ENCODE measurements at regions not wholly inside any gene's neighbourhood (a gene's known extent, or its start where the extent isn't known, plus 50 kb on each side); places are given as distances from the start of the nearest gene placed in this dataset.

DNA sequence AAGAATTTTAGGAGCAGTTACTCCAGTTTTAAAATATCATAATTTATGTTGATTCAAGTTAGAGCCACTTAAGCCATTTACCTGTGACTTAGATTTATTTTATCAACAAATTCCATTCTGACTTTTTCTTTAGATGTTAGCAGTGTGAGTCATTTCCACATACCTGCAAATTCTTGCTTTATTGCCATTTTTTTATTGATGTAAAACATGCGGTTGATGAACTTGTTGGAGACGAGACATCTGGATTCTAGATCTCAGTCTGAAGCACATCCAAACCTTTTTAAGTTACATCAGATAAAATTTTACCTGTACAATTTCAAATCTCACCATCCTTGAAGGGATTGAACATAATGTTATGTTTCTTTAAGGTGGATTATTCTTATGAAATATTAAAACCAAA lies 240.9 kb downstream of the IRX1 start:
- TF ChIP-seq, protein P1, sequence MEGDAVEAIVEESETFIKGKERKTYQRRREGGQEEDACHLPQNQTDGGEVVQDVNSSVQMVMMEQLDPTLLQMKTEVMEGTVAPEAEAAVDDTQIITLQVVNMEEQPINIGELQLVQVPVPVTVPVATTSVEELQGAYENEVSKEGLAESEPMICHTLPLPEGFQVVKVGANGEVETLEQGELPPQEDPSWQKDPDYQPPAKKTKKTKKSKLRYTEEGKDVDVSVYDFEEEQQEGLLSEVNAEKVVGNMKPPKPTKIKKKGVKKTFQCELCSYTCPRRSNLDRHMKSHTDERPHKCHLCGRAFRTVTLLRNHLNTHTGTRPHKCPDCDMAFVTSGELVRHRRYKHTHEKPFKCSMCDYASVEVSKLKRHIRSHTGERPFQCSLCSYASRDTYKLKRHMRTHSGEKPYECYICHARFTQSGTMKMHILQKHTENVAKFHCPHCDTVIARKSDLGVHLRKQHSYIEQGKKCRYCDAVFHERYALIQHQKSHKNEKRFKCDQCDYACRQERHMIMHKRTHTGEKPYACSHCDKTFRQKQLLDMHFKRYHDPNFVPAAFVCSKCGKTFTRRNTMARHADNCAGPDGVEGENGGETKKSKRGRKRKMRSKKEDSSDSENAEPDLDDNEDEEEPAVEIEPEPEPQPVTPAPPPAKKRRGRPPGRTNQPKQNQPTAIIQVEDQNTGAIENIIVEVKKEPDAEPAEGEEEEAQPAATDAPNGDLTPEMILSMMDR (IDR thresholded peaks at IDR 0.05): no peak
- TF ChIP-seq POLR2AphosphoS5 (IDR thresholded peaks at IDR 0.05) (no peak), EP300 (IDR thresholded peaks at IDR 0.05) (no peak), POLR2A (IDR thresholded peaks at IDR 0.05) (no peak)
